Activated CD8-positive, alpha-beta memory T cell treated with anti-CD3 and anti-CD28 coated beads, Interleukin-2, amount 50 U/mL, for 1 hour (primary cell): ENCODE measurements at regions not wholly inside any gene's neighbourhood (a gene's known extent, or its start where the extent isn't known, plus 50 kb on each side); places are given as distances from the start of the nearest gene placed in this dataset.

Experiments used
- DNase-seq: peaks from one replicate; pipeline ENCODE4 v3.0.0-alpha.2; 2020; ENCODE audit errors: extremely low read depth

- no peak for DNase-seq
Measured at GRCh38 chr10:42951486-42952251, 125.2 kb upstream of the RET start.

- no peak for DNase-seq
Measured at GRCh38 chr10:42952349-42952748, 124.5 kb upstream of the RET start.

- no peak for DNase-seq
Measured at GRCh38 chr10:42952931-42953683, 123.8 kb upstream of the RET start.

- no peak for DNase-seq
Measured at GRCh38 chr10:42953684-42954674, 122.9 kb upstream of the RET start.

GRCh38 chr10:42954766-42955492 is 121.9 kb upstream of the RET start:
- DNase-seq, result no peak

- no peak for DNase-seq
Measured at GRCh38 chr10:42955493-42955889, 121.4 kb upstream of the RET start.

GRCh38 chr10:42956045-42956444 is 120.8 kb upstream of the RET start:
- DNase-seq, result no peak

GRCh38 chr10:42958142-42958868 is 118.6 kb upstream of the RET start:
- no peak for DNase-seq

GRCh38 chr10:42959833-42960232 is 117.0 kb upstream of the RET start:
- DNase-seq, result no peak

GRCh38 chr10:42960491-42960990 is 116.3 kb upstream of the RET start:
- DNase-seq, result no peak

- no peak for DNase-seq
Measured at GRCh38 chr10:42960991-42961795, 115.7 kb upstream of the RET start.

GRCh38 chr10:42961796-42962109 is 115.1 kb upstream of the RET start:
- DNase-seq, result no peak

- DNase-seq, result no peak
Measured at GRCh38 chr10:42962110-42962901, 114.6 kb upstream of the RET start.

- DNase-seq, result no peak
Measured at GRCh38 chr10:42962902-42963231, 114.0 kb upstream of the RET start.

GRCh38 chr10:42963312-42963711 is 113.6 kb upstream of the RET start:
- DNase-seq, result no peak

- no peak for DNase-seq
Measured at GRCh38 chr10:42969147-42969546, 107.7 kb upstream of the RET start.

GRCh38 chr10:42969909-42970308 is 107.0 kb upstream of the RET start:
- DNase-seq, result no peak

GRCh38 chr10:42970451-42971250 is 106.2 kb upstream of the RET start:
- no peak for DNase-seq
